Umbilical cord (tissue), 1 donor: ENCODE measurements at regions not wholly inside any gene's neighbourhood (a gene's known extent, or its start where the extent isn't known, plus 50 kb on each side); places are given as distances from the start of the nearest gene placed in this dataset.

Source experiments
- DNase-seq: peaks from one replicate; pipeline ENCODE4 v3.0.0-alpha.2; 2015; ENCODE audit warnings: low spot score

DNA sequence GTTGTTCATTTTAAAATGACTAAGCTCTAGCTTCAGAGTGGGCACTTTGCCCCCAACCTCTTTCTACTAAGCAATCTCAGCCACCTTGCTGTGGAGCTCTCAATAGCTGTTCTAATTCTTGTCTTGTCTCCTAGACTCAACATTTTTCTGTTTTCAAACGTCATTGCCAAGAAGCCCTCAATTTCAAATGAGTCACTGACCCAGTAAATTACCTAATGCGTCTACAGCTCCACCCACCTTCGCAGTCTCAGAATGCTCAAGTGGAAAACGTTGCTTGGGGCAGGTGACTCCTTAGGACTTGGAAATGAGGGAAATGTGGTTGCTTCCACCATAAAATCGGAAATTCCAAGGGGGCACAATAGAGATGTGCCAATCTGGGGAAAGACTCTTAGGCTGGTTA is 59.0 kb downstream of the ING2 start:
- no peak for DNase-seq

DNA sequence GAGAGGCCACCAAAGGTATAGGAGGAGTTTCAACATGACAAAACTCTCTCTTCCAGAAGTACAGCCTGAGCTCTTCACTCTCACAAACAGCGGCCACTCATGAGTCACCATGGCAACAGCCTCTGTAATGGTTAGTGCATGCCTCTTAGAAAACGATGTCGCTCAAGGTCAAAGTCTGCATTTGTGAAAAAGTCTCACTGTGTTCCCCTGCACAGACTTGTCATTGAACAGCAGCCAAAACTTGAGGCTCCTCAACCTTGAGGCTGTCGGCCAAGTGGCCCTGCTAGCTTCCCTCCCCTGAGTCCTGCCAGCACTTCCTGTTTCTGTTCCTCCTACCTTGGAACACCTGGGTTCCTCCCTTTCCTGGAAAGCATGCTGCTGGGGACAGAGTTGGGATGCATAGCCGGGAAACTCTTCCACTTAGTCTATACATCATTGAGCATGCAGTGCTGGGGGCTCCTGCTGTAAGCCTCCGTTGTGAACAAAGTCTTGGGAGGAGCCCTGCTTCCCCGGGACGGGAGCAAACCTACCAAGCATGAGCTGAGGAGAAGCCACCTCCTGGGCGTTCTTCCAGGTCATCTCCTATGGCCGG is 66.6 kb downstream of the ING2 start:
- peak; percentile 47 for DNase-seq

DNA sequence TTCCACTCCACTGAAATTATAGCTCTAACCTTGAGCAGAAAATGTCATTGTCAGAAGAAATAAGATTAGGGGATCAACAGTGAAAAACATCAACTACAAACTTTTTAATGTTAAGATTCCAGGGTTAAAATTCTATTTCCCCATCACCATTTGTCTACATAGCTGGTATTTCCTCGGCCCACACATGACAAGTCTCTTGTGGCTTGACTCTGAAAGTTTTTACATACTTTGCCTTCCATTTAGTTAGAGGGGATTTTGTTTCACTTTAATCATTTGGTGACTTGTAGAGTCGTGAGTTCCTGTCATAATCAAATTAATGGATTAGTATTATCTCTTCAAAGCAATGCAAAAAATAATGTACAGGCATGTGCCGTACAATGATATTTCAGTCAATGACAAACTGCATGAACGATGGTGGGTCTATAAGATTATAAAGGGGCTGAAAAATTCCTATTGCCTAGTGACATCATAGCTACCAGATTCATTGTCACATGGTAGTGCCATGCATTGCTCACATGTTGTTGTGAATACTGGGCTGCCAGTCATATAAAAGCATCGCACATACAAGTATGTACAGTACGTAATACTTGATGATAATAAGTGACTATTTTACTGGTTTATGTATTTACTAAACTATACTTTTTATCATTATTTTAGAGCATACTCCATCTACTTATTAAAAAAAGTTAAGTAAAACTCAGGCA is 72.0 kb downstream of the ING2 start:
- DNase-seq = no peak

DNA sequence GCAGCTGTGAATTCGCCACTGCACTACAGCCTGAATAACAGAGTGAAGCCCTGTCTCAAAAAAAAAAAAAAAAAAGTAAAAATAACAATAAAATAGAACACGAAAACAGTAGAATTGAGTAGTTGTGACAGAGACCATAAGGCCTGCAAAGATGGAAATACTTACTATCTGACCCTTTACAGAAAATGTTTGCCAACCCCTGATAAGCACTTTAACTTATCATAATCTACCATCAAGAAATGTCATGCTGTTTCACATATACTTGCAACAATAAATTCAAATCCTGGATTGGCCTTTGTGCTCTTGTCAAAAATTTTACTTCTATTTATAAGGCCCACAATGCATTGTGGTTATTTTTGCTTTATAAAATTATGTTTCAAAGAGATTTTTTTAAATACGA is 75.5 kb downstream of the ING2 start:
- DNase-seq = no peak

DNA sequence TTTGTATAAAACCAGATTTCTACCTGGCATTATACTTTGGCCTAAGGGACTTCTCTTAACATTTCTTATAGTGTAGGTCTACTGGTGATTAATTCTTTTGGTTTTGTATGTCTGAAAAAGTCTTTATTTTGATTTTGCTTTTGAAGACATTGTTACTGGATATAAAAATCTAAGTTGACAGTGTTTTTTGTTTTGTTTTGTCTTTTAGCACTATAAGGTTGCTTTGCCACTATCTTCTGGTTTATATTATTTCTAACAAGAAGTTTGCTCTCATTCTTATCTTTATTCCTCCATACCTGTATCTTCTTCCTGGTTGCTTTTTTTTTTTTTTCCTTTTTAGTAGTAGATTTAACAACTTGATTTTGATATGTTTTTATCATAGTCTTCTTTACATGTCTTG is 76.0 kb downstream of the ING2 start:
- DNase-seq = no peak

DNA sequence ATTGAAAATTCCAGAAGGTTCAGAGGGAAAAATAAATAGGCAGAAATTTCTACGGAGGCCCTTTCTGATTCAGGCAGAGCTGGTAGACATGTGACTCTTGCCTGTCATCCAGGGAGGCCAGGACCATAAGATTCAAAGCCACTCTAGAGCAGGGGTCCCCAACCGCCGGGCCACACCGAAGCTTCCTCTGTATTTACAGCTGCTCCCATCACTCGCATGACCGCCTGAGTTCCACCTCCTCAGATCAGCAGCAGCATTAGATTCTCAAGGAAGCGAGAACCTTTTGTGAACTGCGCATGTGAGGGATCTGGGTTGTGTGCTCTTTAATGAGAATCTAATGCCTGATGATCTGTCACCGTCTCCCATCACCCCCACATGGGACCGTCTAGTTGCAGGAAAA is 72.2 kb downstream of the RWDD4 start:
- no peak for DNase-seq

DNA sequence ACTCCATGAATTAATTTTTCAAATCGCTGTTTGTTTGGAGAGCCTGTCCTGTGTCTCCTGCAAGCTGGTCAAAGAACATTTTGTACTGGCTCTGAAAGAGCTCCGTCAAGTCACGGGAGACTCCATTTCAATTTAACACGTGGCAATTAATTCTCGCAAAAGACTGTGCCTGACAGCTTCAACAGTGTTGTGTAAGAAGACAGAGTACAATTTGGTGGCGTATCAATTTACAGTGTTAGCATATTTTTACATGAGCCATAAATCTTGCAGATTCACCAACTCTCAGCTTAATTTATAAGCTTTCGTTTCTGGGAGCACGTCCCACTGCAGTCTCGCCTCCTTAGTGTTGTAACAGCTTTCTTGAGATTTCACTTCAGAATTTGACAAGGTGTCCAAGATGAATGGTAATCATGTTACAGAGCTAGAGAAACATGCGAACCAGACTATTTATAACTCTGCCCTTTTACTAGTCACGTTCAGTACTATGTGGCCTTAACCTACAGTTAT is 70.8 kb downstream of the RWDD4 start:
- DNase-seq = peak; percentile 89

DNA sequence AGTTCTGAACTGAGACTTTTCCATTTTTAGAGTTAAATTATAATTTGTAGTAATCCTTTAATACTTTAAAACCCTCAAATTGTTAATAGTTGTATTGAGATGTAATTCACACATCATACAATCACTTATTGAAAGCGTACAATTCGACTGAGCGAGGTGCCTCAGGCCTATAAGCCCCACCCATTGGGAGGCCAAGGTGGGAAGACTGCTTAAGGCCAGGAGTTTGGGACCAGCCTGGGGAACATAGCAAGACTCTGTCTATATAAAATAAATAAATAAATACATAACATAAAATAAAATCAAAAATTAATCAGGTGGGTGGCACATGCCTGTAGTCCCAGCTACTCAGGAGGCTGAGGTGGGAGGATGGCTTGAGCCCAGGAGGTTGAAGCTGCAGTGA is 70.3 kb downstream of the RWDD4 start:
- DNase-seq = no peak

DNA sequence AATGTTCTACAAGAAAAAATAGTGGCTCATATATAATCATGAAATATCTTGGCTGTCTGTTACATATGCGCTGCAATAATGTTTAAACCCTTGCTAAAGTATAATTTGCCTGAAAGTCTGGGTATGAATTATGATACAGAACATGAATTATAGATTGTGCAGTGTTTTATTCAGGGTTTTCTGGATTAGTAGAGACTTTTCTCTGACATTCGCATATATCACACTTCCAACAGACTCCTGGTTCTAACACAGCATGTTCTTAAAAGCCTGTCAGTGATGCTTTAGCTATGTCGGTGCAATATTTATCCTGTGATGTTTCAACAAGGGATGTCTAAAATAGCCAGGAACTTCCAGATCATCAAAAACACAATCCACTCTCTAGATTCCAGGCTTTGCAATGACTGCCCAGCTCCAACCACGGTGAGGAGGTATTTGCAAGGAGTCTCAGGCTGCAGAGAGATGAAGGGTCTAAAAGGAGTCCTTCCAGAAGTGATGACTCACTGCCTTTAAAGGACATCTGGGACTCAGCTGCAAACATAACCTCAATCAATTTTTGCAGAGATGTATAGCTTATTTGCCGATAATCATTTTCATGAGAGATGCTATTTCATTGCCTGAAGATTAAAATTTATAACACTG is 69.4 kb downstream of the RWDD4 start:
- DNase-seq = peak; percentile 80
